ENCODE measurements at regions not wholly inside any gene's neighbourhood (a gene's known extent, or its start where the extent isn't known, plus 50 kb on each side); places are given as distances from the start of the nearest gene placed in this dataset.

- no peak for TF ChIP-seq EZH2 (IDR thresholded peaks at IDR 0.05; ENCODE audit: borderline replicate concordance, insufficient read depth, low read depth, low read length, poor library complexity, severe bottlenecking)
- TF ChIP-seq, protein P1, sequence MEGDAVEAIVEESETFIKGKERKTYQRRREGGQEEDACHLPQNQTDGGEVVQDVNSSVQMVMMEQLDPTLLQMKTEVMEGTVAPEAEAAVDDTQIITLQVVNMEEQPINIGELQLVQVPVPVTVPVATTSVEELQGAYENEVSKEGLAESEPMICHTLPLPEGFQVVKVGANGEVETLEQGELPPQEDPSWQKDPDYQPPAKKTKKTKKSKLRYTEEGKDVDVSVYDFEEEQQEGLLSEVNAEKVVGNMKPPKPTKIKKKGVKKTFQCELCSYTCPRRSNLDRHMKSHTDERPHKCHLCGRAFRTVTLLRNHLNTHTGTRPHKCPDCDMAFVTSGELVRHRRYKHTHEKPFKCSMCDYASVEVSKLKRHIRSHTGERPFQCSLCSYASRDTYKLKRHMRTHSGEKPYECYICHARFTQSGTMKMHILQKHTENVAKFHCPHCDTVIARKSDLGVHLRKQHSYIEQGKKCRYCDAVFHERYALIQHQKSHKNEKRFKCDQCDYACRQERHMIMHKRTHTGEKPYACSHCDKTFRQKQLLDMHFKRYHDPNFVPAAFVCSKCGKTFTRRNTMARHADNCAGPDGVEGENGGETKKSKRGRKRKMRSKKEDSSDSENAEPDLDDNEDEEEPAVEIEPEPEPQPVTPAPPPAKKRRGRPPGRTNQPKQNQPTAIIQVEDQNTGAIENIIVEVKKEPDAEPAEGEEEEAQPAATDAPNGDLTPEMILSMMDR (IDR thresholded peaks at IDR 0.05) = no peak
Measured at GRCh38 chr17:74053712-74054078, 149.8 kb upstream of the RPL38 start.

All from B cell (primary cell).